SK-N-SH (cell line): ENCODE measurements at regions not wholly inside any gene's neighbourhood (a gene's known extent, or its start where the extent isn't known, plus 50 kb on each side); places are given as distances from the start of the nearest gene placed in this dataset.

ENCODE experiments used
- EZH2phosphoT487 ChIP-seq: fragments of 200-600 bp; sonication (generic); IDR thresholded peaks from 2 replicates; pipeline ENCODE4 v1.6.1; 2017; ENCODE audit warnings: low read depth, mixed run types, mild to moderate bottlenecking, antibody characterized with exemption, moderate library complexity, borderline replicate concordance
- SMC3 ChIP-seq: IDR thresholded peaks from 2 replicates; pipeline ENCODE4 v1.6.1; 2012; ENCODE audit warnings: low read depth, low read length, improper control_type of control experiment
- TEAD4 ChIP-seq: IDR thresholded peaks from 2 replicates; pipeline ENCODE4 v1.4.0; 2012; ENCODE audit warnings: mild to moderate bottlenecking, borderline replicate concordance; ENCODE audit not compliant: insufficient read depth
- TF ChIP-seq, protein P1 (sequence below): fragments of 200-600 bp; sonication (generic); IDR thresholded peaks from 2 replicates; pipeline ENCODE4 v1.6.1; 2017; ENCODE audit warnings: antibody characterized with exemption, mild to moderate bottlenecking, moderate library complexity

DNA sequence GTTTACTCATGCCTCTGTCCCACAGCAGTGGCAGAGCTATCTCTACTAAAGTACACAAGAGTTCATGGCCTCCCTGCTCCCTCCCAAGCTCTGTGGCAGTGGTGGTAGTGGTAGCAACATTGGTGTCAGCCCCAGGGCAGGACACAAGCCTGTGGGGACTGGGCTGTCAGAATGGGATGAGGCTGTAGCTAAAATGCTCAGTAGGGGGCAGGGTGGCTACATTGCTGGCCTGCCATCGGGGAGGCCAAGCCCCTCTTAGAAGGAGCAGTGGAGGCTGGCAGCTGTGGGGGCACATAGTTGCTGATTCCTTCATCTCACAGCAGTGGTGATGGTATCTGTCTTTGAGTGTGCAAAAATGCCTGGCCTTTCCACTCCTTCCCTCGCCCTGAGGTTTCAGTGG is 461.7 kb downstream of the PCDH18 start:
- TF ChIP-seq, protein P1, sequence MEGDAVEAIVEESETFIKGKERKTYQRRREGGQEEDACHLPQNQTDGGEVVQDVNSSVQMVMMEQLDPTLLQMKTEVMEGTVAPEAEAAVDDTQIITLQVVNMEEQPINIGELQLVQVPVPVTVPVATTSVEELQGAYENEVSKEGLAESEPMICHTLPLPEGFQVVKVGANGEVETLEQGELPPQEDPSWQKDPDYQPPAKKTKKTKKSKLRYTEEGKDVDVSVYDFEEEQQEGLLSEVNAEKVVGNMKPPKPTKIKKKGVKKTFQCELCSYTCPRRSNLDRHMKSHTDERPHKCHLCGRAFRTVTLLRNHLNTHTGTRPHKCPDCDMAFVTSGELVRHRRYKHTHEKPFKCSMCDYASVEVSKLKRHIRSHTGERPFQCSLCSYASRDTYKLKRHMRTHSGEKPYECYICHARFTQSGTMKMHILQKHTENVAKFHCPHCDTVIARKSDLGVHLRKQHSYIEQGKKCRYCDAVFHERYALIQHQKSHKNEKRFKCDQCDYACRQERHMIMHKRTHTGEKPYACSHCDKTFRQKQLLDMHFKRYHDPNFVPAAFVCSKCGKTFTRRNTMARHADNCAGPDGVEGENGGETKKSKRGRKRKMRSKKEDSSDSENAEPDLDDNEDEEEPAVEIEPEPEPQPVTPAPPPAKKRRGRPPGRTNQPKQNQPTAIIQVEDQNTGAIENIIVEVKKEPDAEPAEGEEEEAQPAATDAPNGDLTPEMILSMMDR = no peak
- TF ChIP-seq TEAD4 (no peak), EZH2phosphoT487 (no peak), SMC3 (no peak)
